ENCODE measurements at regions not wholly inside any gene's neighbourhood (a gene's known extent, or its start where the extent isn't known, plus 50 kb on each side); places are given as distances from the start of the nearest gene placed in this dataset.

- no peak for DNase-seq (ENCODE audit: extremely low read depth, low read depth)
- TF ChIP-seq, protein P1, sequence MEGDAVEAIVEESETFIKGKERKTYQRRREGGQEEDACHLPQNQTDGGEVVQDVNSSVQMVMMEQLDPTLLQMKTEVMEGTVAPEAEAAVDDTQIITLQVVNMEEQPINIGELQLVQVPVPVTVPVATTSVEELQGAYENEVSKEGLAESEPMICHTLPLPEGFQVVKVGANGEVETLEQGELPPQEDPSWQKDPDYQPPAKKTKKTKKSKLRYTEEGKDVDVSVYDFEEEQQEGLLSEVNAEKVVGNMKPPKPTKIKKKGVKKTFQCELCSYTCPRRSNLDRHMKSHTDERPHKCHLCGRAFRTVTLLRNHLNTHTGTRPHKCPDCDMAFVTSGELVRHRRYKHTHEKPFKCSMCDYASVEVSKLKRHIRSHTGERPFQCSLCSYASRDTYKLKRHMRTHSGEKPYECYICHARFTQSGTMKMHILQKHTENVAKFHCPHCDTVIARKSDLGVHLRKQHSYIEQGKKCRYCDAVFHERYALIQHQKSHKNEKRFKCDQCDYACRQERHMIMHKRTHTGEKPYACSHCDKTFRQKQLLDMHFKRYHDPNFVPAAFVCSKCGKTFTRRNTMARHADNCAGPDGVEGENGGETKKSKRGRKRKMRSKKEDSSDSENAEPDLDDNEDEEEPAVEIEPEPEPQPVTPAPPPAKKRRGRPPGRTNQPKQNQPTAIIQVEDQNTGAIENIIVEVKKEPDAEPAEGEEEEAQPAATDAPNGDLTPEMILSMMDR (IDR thresholded peaks at IDR 0.05; ENCODE audit: low read depth, low read length), result no peak
Measured at GRCh38 chr5:38765399-38765861, 80.4 kb upstream of the OSMR start.

DNA sequence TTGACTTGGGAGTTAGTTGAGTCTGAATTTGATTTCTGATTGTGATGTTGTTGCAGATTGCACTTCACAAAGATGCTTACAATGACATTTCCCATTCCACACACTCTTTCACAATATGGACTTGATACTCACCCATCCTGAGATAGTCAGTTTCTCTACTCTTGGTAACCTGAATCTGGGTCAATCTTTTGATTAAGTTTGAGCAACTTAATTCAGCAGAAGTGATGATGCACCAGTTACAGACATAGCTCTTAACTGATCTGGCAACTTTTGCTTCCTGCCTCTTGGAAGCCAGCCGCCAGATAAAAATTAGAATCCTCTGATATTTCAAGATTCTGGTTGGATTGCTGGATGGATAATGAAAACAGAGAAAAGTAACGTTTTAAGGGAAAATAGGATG is 79.7 kb upstream of the OSMR start:
- TF ChIP-seq, protein P1 (IDR thresholded peaks at IDR 0.05; ENCODE audit: low read depth, low read length), result no peak
- DNase-seq (ENCODE audit: extremely low read depth, low read depth), result no peak

- TF ChIP-seq, protein P1 (IDR thresholded peaks at IDR 0.05; ENCODE audit: low read depth, low read length), result no peak
- DNase-seq (ENCODE audit: extremely low read depth, low read depth), result no peak
Measured at GRCh38 chr5:38768412-38769211, 77.2 kb upstream of the OSMR start.

DNA sequence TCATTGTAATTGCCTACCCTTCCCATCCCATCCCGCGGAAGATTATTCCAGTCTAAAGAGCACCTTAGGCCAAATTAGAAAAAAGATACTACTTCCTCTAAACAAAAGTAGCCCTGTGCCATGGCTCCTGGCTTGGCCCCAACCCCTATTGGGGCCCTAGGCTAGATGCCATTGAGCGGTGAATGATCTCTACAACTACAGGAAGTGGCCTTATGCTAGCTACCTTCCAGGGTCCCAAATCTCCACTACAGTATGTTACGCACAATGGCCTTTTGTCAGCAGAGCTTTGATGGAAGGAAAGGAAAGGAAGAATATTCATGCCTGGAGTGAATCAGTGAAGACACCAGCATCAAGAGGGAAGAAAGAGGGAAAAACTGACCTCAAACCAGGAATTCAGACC is 73.3 kb upstream of the OSMR start:
- DNase-seq (ENCODE audit: extremely low read depth, low read depth), result no peak
- TF ChIP-seq, protein P1 (IDR thresholded peaks at IDR 0.05; ENCODE audit: low read depth, low read length), result no peak

DNA sequence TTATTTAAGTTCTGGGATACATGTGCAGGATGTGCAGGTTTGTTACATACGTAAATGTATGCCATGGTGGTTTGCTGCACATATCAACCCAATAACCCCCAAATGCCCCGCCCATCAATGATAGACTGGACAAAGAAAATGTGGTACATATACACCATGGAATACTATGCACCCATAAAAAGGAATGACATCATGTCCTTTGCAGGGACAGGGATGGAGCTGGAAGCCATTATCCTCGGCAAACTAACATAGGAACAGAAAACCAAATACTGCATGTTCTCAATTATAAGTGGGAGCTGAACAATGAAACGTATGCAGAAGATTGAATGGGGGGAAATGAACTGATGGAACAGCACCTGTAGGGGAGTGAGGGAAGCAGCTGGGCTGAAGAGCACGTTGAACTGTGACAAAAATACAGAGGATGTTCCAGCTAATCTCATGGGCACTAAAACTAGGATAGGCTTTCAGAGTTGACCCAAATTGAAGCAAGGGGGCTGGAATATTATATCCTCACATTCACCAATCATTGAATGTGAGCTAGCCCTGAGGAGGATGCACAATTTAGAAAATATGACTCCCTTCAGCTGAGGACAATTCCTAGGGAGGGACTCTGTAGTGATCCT is 70.5 kb upstream of the OSMR start:
- TF ChIP-seq, protein P1 (IDR thresholded peaks at IDR 0.05; ENCODE audit: low read depth, low read length), result no peak
- DNase-seq (ENCODE audit: extremely low read depth, low read depth), result no peak

DNA sequence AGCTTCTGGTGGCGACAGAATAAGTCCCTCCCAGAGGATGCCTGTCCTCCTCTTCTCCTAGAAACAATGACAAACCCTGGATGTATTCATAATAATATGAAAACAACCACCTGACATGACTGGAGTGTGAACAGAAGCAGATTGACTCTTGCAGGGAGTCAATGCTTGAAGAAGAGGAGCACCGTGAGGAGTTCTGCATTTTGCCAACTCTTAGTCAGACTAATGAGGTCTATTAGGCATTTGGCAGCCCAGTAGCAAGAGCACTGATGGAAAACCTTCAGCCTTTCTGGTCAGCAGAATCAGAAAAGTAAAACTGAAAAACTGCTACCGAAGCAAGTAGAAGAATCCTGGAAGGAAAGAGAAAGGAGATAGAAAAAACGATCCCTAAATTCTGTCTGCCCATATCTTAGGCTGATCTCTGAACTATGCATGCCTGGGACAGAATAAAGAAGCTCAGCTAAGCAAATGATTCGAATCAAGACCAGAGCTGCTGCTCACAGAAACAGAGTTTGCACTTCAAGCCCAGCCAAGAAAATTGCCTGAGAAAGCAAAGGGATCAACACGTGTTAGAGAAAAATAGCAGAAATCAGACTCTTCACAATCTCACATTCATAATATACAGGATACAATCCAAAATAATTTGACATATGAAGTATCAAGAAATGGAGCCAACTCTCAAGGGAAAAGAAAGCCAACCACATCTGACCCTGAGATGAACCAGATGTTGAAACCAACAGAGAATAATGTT is 69.5 kb upstream of the OSMR start:
- DNase-seq (ENCODE audit: extremely low read depth, low read depth), result no peak
- TF ChIP-seq, protein P1 (IDR thresholded peaks at IDR 0.05; ENCODE audit: low read depth, low read length), result no peak

GRCh38 chr5:38777111-38777510 is 68.7 kb upstream of the OSMR start:
- TF ChIP-seq, protein P1 (IDR thresholded peaks at IDR 0.05; ENCODE audit: low read depth, low read length), result no peak
- DNase-seq (ENCODE audit: extremely low read depth, low read depth), result no peak

All from AG09319 (cell line).